ENCODE measurements at regions not wholly inside any gene's neighbourhood (a gene's known extent, or its start where the extent isn't known, plus 50 kb on each side); places are given as distances from the start of the nearest gene placed in this dataset.

GRCh38 chr3:44093531-44093930 lies 148.2 kb upstream of the TOPAZ1 start:
- H3K79me2 ChIP-seq (replicated peaks; ENCODE audit: insufficient read depth, low read length), result no peaks in the 10 kb centered on the region

GRCh38 chr3:44098656-44099415 lies 142.8 kb upstream of the TOPAZ1 start:
- peak overlapping the region; percentile 66 for H3K4me2 ChIP-seq (ENCODE audit: low read length)
- H3K27ac ChIP-seq (ENCODE audit: low read length), result peak overlapping the region; percentile 53
- no peaks in the 10 kb centered on the region for H3K9me2 ChIP-seq (ENCODE audit: insufficient read depth, low read length)
- peaks cover 14% of the 10 kb centered on the region for H3F3A ChIP-seq (ENCODE audit: insufficient read depth, low read length, poor library complexity, severe bottlenecking)
- TF ChIP-seq RAD21 (conservative IDR thresholded peaks at IDR 0.05) (peak; percentile 14), REST (IDR thresholded peaks at IDR 0.05; ENCODE audit: borderline replicate concordance) (peak; percentile 21), MXI1 (conservative IDR thresholded peaks at IDR 0.05; ENCODE audit: poor library complexity, severe bottlenecking) (peak; percentile 26), EZH2 (IDR thresholded peaks at IDR 0.05; ENCODE audit: borderline replicate concordance, insufficient read depth, low read length, poor library complexity, severe bottlenecking) (no peak)
- H3K27me3 ChIP-seq (ENCODE audit: insufficient read depth, low read depth, low read length), result no peaks in the 10 kb centered on the region
- H3K36me3 ChIP-seq (ENCODE audit: insufficient read depth, low read length), result no peaks in the 10 kb centered on the region
- peak overlapping the region; percentile 50 for H3K4me3 ChIP-seq (ENCODE audit: low read length)
- H3K9me3 ChIP-seq (ENCODE audit: low read length), result no peaks in the 10 kb centered on the region
- peak overlapping the region; percentile 42 for H3K9ac ChIP-seq (ENCODE audit: low read length)
- no peak overlapping the region for H2AFZ ChIP-seq (ENCODE audit: low read depth, low read length)
- no peaks in the 10 kb centered on the region for H4K20me1 ChIP-seq (ENCODE audit: insufficient read depth)
- H3K79me2 ChIP-seq (replicated peaks; ENCODE audit: insufficient read depth, low read length), result no peaks in the 10 kb centered on the region

More at GRCh38 chr3:44093531-44093930, 148.2 kb upstream of the TOPAZ1 start:
- no peaks in the 10 kb centered on the region for H3K9me2 ChIP-seq (ENCODE audit: insufficient read depth, low read length)
- H3K4me3 ChIP-seq (ENCODE audit: low read length), result no peak overlapping the region
- H3K4me2 ChIP-seq (ENCODE audit: low read length), result no peak overlapping the region
- H4K20me1 ChIP-seq (ENCODE audit: insufficient read depth), result no peaks in the 10 kb centered on the region
- no peak overlapping the region for H3K9ac ChIP-seq (ENCODE audit: low read length)
- no peak overlapping the region for H3K27ac ChIP-seq (ENCODE audit: low read length)
- peaks cover 8% of the 10 kb centered on the region for H3F3A ChIP-seq (ENCODE audit: insufficient read depth, low read length, poor library complexity, severe bottlenecking)
- TF ChIP-seq RAD21 (conservative IDR thresholded peaks at IDR 0.05), result no peak
- TF ChIP-seq SMC3 (conservative IDR thresholded peaks at IDR 0.05; ENCODE audit: poor library complexity), result no peak
- TF ChIP-seq, protein P1, sequence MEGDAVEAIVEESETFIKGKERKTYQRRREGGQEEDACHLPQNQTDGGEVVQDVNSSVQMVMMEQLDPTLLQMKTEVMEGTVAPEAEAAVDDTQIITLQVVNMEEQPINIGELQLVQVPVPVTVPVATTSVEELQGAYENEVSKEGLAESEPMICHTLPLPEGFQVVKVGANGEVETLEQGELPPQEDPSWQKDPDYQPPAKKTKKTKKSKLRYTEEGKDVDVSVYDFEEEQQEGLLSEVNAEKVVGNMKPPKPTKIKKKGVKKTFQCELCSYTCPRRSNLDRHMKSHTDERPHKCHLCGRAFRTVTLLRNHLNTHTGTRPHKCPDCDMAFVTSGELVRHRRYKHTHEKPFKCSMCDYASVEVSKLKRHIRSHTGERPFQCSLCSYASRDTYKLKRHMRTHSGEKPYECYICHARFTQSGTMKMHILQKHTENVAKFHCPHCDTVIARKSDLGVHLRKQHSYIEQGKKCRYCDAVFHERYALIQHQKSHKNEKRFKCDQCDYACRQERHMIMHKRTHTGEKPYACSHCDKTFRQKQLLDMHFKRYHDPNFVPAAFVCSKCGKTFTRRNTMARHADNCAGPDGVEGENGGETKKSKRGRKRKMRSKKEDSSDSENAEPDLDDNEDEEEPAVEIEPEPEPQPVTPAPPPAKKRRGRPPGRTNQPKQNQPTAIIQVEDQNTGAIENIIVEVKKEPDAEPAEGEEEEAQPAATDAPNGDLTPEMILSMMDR (IDR thresholded peaks at IDR 0.05; ENCODE audit: poor library complexity, severe bottlenecking), result no peak
- no peak for TF ChIP-seq EP300 (conservative IDR thresholded peaks at IDR 0.05; ENCODE audit: poor library complexity, severe bottlenecking)
- TF ChIP-seq EZH2 (IDR thresholded peaks at IDR 0.05; ENCODE audit: borderline replicate concordance, insufficient read depth, low read length, poor library complexity, severe bottlenecking), result no peak
- TF ChIP-seq REST (IDR thresholded peaks at IDR 0.05; ENCODE audit: borderline replicate concordance), result no peak
- TF ChIP-seq MXI1 (conservative IDR thresholded peaks at IDR 0.05; ENCODE audit: poor library complexity, severe bottlenecking), result no peak
- no peak for TF ChIP-seq POLR2AphosphoS5 (IDR thresholded peaks at IDR 0.05)
- no peak for TF ChIP-seq TAF1 (IDR thresholded peaks at IDR 0.05; ENCODE audit: low read depth)
- no peaks in the 10 kb centered on the region for H3K27me3 ChIP-seq (ENCODE audit: insufficient read depth, low read depth, low read length)
- H3K36me3 ChIP-seq (ENCODE audit: insufficient read depth, low read length), result no peaks in the 10 kb centered on the region
- H2AFZ ChIP-seq (ENCODE audit: low read depth, low read length), result no peak overlapping the region
- no peaks in the 10 kb centered on the region for H3K9me3 ChIP-seq (ENCODE audit: low read length)

Measured in neural cell (in vitro differentiated cells).